HepG2 (cell line): ENCODE measurements at regions not wholly inside any gene's neighbourhood (a gene's known extent, or its start where the extent isn't known, plus 50 kb on each side); places are given as distances from the start of the nearest gene placed in this dataset.

ENCODE experiments used
- AHR ChIP-seq: IDR thresholded peaks from 2 replicates; pipeline ENCODE4 v1.6.1; 2018; ENCODE audit warnings: missing genetic modification reagents, missing compliant biosample characterization
- ATF1 ChIP-seq: IDR thresholded peaks from 2 replicates; pipeline ENCODE4 v1.6.1; 2016; ENCODE audit warnings: mild to moderate bottlenecking, control low read depth
- ATM ChIP-seq: fragments of 450-650 bp; IDR thresholded peaks from 2 replicates; pipeline ENCODE4 v1.7.1; 2017; ENCODE audit warnings: mild to moderate bottlenecking, borderline replicate concordance
- FOXO1 ChIP-seq: sonication (generic); formaldehyde crosslinking; IDR thresholded peaks from 2 replicates; pipeline ENCODE4 v1.4.0; 2020; ENCODE audit warnings: missing genetic modification reagents
- GABPB1 ChIP-seq: IDR thresholded peaks from 2 replicates; pipeline ENCODE4 v1.6.1; 2016; ENCODE audit warnings: mild to moderate bottlenecking, missing genetic modification reagents, moderate library complexity, missing compliant biosample characterization
- KAT2B ChIP-seq: fragments of 150-350 bp; IDR thresholded peaks from 2 replicates; pipeline ENCODE4 v1.6.1; 2014; ENCODE audit warnings: low read depth, low read length, borderline replicate concordance
- MBD4 ChIP-seq: IDR thresholded peaks from 2 replicates; pipeline ENCODE4 v1.6.1; 2012; ENCODE audit warnings: low read length, inconsistent platforms, borderline replicate concordance
- SIX4 ChIP-seq: sonication (generic); formaldehyde crosslinking; IDR thresholded peaks from 2 replicates; pipeline ENCODE4 v1.4.0; 2020; ENCODE audit warnings: missing genetic modification reagents
- SRY ChIP-seq: sonication (generic); formaldehyde crosslinking; IDR thresholded peaks from 2 replicates; pipeline ENCODE4 v1.8.0; 2022; ENCODE audit warnings: mild to moderate bottlenecking, missing genetic modification reagents
- TGIF2 ChIP-seq: IDR thresholded peaks from 2 replicates; pipeline ENCODE4 v1.6.1; 2016; ENCODE audit warnings: control low read depth, missing compliant biosample characterization
- YEATS4 ChIP-seq: sonication (generic); formaldehyde crosslinking; IDR thresholded peaks from 2 replicates; pipeline ENCODE4 v1.4.0; 2020; ENCODE audit warnings: missing genetic modification reagents, borderline replicate concordance
- ZC3H13 ChIP-seq: sonication (generic); formaldehyde crosslinking; IDR thresholded peaks from 2 replicates; pipeline ENCODE4 v1.8.1; 2023; ENCODE audit warnings: mild to moderate bottlenecking, missing genetic modification reagents, moderate library complexity
- ZNF530 ChIP-seq: sonication (generic); formaldehyde crosslinking; IDR thresholded peaks from 2 replicates; pipeline ENCODE4 v1.5.0; 2020; ENCODE audit warnings: low read depth, mild to moderate bottlenecking, missing genetic modification reagents
- ZNF549 ChIP-seq: sonication (generic); formaldehyde crosslinking; IDR thresholded peaks from 2 replicates; pipeline ENCODE4 v1.5.0; 2020; ENCODE audit warnings: missing genetic modification reagents
- ZNF777 ChIP-seq: sonication (generic); formaldehyde crosslinking; IDR thresholded peaks from 2 replicates; pipeline ENCODE4 v1.4.0; 2020; ENCODE audit warnings: missing genetic modification reagents
- TF ChIP-seq, protein P1 (sequence below): sonication (generic); formaldehyde crosslinking; IDR thresholded peaks from 2 replicates; pipeline ENCODE4 v1.4.0; 2020; ENCODE audit warnings: missing genetic modification reagents, borderline replicate concordance
- TF ChIP-seq, protein P2 (sequence below): sonication (generic); formaldehyde crosslinking; IDR thresholded peaks from 2 replicates; pipeline ENCODE4 v1.4.0; 2020; ENCODE audit warnings: low read depth, mild to moderate bottlenecking, missing genetic modification reagents
- TF ChIP-seq, protein P3 (sequence below): sonication (generic); formaldehyde crosslinking; IDR thresholded peaks from 2 replicates; pipeline ENCODE4 v1.4.0; 2020; ENCODE audit warnings: missing genetic modification reagents, mild to moderate bottlenecking, borderline replicate concordance
- TF ChIP-seq, protein P4 (sequence below), 2 experiments: sonication (generic) in 1 of 2; formaldehyde crosslinking in 1 of 2; IDR thresholded peaks; 2 replicates each; pipeline versions ENCODE4 v1.4.0 to v1.6.1; 2016 to 2020; ENCODE audit warnings: borderline replicate concordance in 1 of 2, low read depth in 1 of 2, mild to moderate bottlenecking in 1 of 2, missing genetic modification reagents in 1 of 2

DNA sequence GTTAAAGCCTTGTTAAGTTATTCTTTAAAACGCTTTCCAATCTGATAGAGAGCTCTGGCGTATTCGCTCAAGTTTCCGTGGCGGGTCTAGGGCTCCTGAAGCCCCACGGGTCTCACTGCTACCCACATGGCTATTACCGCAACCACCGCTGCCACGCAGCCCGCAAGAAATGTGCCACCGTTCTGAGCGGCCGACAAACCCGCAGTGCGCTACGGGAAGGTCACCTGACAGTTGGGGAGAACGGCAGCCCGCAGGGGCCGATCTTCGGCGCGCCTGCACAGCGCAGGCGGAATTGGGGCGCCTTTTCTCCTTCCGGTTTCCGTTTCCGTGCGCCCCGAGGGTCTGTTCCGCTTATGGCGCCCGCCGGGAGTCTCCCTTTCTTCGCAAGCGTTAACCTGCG, 76.6 kb upstream of the SNRPN start (continued):
- TF ChIP-seq, protein P1, sequence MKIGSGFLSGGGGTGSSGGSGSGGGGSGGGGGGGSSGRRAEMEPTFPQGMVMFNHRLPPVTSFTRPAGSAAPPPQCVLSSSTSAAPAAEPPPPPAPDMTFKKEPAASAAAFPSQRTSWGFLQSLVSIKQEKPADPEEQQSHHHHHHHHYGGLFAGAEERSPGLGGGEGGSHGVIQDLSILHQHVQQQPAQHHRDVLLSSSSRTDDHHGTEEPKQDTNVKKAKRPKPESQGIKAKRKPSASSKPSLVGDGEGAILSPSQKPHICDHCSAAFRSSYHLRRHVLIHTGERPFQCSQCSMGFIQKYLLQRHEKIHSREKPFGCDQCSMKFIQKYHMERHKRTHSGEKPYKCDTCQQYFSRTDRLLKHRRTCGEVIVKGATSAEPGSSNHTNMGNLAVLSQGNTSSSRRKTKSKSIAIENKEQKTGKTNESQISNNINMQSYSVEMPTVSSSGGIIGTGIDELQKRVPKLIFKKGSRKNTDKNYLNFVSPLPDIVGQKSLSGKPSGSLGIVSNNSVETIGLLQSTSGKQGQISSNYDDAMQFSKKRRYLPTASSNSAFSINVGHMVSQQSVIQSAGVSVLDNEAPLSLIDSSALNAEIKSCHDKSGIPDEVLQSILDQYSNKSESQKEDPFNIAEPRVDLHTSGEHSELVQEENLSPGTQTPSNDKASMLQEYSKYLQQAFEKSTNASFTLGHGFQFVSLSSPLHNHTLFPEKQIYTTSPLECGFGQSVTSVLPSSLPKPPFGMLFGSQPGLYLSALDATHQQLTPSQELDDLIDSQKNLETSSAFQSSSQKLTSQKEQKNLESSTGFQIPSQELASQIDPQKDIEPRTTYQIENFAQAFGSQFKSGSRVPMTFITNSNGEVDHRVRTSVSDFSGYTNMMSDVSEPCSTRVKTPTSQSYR: 0 out of 2 replicates have a peak, but pooled peaks have one; percentile 35
- no peak for TF ChIP-seq SIX4 (CRISPR knock-in tag)
- no peak for TF ChIP-seq FOXO1 (CRISPR knock-in tag)
- TF ChIP-seq ATF1 (CRISPR knock-in tag): peak; percentile 11; the same call in 1 of the 2 replicates
- TF ChIP-seq ZNF530: no peak
- no peak for TF ChIP-seq MBD4
- TF ChIP-seq GABPB1: peak; percentile 95
- TF ChIP-seq, protein P2, sequence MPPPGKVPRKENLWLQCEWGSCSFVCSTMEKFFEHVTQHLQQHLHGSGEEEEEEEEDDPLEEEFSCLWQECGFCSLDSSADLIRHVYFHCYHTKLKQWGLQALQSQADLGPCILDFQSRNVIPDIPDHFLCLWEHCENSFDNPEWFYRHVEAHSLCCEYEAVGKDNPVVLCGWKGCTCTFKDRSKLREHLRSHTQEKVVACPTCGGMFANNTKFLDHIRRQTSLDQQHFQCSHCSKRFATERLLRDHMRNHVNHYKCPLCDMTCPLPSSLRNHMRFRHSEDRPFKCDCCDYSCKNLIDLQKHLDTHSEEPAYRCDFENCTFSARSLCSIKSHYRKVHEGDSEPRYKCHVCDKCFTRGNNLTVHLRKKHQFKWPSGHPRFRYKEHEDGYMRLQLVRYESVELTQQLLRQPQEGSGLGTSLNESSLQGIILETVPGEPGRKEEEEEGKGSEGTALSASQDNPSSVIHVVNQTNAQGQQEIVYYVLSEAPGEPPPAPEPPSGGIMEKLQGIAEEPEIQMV: peak; percentile 53; the same call in 1 of the 2 replicates
- no peak for TF ChIP-seq ATM
- TF ChIP-seq ZC3H13 (CRISPR knock-in tag): no peak
- TF ChIP-seq ZNF777 (CRISPR knock-in tag): no peak
- TF ChIP-seq TGIF2 (CRISPR knock-in tag): peak; percentile 72
- TF ChIP-seq YEATS4: peak; percentile 80; the same call in 1 of the 2 replicates
- TF ChIP-seq, protein P3, sequence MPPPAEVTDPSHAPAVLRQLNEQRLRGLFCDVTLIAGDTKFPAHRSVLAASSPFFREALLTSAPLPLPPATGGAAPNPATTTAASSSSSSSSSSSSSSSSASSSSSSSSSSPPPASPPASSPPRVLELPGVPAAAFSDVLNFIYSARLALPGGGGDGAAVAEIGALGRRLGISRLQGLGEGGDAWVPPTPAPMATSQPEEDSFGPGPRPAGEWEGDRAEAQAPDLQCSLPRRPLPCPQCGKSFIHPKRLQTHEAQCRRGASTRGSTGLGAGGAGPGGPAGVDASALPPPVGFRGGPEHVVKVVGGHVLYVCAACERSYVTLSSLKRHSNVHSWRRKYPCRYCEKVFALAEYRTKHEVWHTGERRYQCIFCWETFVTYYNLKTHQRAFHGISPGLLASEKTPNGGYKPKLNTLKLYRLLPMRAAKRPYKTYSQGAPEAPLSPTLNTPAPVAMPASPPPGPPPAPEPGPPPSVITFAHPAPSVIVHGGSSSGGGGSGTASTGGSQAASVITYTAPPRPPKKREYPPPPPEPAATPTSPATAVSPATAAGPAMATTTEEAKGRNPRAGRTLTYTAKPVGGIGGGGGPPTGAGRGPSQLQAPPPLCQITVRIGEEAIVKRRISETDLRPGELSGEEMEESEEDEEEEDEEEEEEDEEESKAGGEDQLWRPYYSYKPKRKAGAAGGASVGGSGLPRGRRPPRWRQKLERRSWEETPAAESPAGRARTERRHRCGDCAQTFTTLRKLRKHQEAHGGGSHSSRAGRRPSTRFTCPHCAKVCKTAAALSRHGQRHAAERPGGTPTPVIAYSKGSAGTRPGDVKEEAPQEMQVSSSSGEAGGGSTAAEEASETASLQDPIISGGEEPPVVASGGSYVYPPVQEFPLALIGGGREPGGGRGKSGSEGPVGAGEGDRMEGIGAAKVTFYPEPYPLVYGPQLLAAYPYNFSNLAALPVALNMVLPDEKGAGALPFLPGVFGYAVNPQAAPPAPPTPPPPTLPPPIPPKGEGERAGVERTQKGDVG: peak; percentile 66; the same call in 1 of the 2 replicates
- TF ChIP-seq AHR (CRISPR knock-in tag): peak; percentile 68; the same call in 1 of the 2 replicates
- TF ChIP-seq KAT2B: no peak
- TF ChIP-seq, protein P4, sequence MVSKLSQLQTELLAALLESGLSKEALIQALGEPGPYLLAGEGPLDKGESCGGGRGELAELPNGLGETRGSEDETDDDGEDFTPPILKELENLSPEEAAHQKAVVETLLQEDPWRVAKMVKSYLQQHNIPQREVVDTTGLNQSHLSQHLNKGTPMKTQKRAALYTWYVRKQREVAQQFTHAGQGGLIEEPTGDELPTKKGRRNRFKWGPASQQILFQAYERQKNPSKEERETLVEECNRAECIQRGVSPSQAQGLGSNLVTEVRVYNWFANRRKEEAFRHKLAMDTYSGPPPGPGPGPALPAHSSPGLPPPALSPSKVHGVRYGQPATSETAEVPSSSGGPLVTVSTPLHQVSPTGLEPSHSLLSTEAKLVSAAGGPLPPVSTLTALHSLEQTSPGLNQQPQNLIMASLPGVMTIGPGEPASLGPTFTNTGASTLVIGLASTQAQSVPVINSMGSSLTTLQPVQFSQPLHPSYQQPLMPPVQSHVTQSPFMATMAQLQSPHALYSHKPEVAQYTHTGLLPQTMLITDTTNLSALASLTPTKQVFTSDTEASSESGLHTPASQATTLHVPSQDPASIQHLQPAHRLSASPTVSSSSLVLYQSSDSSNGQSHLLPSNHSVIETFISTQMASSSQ (IDR thresholded peaks at IDR 0.05; ENCODE audit: low read depth): no peak
- TF ChIP-seq, protein P4 (CRISPR knock-in tag; IDR thresholded peaks at IDR 0.05; ENCODE audit: borderline replicate concordance): peak; percentile 72; the same call in 1 of the 2 replicates
- 0 out of 2 replicates have a peak, but pooled peaks have one; percentile 34 for TF ChIP-seq SRY (CRISPR knock-in tag)
- TF ChIP-seq ZNF549 (CRISPR knock-in tag): no peak
